Stimulated activated CD8-positive, alpha-beta memory T cell treated with anti-CD3 and anti-CD28 coated beads, Interleukin-12 subunit alpha, Interleukin-12 subunit beta, amount 100 ng/mL, for 24 hours (primary cell): ENCODE measurements at regions not wholly inside any gene's neighbourhood (a gene's known extent, or its start where the extent isn't known, plus 50 kb on each side); places are given as distances from the start of the nearest gene placed in this dataset.

ENCODE experiments used
- DNase-seq: peaks from one replicate; pipeline ENCODE4 v3.0.0-alpha.2; 2020; ENCODE audit errors: extremely low read depth

DNA sequence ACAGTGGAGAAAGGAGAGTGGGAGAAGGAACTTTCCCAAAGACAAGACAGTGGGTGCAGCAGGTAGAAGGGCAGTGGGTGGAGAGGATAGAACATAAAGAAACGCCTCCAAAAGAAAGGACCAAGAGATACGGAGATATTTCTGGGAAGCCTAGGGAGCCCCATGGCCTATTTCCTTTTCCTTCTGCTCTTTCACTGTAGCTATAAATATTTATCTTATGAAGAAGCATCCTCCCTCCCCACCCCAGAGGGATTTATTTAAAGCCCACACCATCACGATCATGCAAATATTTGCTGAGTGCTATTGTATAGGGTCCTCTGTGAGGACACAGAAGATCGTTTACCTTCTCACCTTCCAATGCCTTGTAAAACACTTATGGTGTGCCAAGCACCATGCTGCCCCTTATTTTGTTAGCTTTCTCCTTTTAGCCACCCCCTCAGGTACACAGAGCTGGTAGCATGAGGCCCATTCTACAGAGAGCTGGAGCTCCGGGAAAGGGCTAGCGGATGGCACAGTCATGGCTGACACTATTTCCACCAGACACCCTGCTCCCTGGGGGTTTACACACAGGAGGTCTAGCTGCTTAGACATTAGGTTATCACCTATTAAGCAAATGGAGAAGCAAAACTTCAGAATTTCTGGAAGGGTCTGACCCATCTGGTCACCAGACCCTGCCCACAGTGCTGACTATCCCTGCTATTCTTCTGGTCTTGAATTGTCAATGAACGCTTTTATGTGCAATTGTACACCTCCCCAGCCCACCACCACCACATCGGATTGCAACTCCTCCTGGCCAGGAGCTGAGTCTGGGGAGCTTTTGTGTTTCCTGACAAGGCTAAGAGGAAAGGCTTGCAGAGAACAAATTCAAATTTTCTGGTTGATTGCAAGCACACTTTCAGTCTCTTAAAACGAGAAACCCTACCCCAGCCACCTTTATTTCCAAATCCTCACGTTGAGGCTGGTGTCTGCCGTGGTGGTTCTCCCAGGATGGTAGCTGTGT is 91.8 kb upstream of the KLF7 start:
- no peak for DNase-seq

DNA sequence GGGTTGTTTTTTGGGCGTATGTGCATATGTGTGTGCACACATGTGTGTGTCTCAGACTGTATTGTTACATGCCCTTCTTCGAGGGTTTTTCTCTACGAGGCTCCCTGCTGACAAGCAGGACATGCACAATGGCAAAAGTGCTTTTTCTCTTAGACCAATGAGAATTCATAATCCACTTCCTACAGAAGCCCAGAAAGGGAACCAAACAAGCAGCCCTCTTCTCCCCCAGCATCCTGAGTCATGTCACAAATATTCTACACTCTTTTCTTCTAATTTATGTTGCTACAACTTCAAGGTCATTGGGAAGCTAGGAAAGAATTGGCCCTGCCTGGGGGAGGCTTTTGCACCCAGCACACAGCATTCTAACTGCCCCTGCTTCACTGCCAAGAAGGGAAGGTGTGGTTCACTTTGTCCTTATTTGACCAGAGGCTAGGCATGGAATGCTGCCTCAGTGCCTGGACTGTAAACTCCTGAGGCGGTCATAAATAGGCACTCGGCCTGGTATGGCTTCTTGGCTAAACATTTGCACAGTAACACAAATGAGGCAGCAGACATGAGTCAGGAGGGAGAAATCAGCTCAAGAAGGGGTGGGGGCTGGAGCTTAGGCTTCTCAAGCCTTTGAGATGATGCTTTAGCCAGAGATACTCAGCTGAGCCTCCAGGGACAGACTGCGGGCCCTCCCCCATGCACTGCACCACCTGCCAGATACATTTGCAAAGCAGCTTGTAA is 92.7 kb upstream of the KLF7 start:
- no peak for DNase-seq

DNA sequence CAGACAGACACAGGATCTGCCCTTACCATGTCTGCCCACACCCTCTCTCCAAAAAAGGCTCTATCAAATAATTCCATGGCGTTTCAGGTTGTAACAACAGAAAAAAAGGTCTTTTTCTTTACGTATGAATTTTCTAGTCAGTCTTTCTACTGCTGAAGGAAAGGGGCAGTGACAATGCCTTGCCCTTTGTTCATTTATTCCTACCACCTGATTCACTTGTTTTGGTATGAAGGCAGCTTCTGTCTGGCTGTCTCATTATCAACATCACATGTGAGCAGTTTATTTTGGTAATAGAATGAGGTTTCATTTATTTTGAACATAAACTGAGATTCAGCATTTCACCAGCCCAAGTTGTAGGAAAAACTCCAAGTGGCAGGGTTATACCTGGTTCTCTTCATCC is 94.3 kb upstream of the KLF7 start:
- DNase-seq, result no peak

DNA sequence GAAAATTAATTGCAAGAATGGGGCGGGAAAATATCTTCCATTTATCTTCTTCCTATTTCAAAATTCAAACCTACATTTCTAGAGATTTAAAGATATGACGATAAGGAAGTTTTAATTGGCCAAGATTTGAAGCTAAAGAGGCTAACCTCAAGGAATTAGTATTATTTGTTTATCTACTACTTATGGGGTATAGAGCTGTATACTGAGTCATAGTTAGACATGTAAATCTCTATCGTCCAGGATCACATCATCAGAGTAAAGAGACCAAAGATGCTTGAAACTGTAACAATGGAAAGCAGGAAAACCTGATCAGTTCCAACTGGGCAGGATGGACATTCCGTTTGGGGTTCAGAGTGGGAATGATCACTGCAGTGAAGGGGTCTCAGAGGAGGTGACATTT is 95.2 kb upstream of the KLF7 start:
- DNase-seq, result no peak

DNA sequence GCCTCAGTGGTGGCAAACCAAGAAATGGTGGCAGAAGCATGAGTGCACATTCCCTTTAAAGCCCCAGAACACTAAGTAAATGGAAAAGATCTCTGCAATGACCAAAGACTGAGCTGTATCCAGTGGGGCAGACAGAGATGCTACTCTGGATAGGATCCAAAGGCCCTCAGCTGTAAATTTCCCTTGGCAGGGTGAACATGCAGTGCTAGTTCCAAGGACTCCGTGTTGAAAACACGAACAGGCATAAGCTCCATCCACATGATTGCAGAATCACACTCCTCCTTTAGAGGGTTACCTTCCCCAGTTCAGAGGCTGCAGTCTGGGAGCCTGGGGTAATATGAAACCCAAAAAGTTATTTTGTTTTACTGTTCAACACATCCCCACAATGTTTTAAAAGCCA is 98.6 kb upstream of the KLF7 start:
- no peak for DNase-seq

DNA sequence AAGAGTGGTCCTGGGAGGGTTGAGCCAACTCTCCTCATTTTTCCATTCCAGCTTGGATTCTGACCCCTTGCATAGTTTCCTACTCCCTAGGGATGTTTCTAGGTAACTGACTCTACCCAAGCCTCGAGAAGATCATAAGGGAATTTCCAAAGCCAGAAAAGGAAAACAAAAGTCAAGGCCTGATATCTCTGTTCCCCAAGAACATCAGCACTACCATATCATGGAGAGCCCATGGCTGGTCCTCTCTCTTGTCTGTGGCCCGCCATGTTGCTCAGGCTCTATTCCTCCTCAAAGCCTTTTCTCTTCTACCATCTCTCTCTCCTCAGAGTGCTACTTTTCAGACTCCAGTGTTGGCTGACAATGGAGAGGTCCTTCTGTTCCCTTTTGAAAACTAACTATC is 99.6 kb upstream of the KLF7 start:
- no peak for DNase-seq

DNA sequence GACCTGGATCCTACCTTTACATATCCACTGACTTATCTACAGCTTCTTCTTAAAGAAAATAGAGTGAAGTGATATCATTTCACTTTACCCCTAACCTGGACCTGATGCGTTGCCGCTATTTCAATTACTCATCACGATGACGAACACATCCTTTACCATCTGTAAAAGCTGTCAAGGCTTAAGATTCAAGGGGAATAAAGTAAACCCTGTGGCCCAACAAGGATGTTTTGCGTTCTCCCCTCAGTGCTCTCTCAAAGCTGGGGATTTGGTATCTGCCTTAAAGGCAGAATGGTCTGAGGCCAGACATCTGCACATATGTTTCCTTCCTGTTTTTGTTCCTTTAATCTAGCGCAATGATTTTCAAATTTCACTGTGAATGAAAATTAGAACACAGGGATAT is 100.1 kb upstream of the KLF7 start:
- no peak for DNase-seq

DNA sequence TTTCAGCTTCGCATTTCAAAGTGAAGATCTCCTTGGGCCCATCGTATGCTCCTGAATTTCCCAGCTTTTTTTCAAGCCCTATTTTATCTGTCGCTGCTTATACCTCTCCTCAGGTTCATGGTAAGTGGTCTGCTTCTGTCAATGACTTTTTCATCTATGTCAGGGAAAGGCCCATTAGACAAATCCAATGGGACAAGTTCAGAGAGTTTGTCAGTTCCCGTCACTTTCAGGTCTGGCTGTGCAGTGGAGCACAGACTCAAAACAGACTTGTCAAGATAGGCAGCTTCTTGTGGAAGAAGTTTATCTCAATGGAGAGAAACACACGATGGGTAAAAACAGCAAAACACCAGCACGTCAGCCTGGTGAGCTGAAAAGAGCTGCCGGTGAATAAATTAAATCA is 100.9 kb upstream of the KLF7 start:
- DNase-seq, result no peak

DNA sequence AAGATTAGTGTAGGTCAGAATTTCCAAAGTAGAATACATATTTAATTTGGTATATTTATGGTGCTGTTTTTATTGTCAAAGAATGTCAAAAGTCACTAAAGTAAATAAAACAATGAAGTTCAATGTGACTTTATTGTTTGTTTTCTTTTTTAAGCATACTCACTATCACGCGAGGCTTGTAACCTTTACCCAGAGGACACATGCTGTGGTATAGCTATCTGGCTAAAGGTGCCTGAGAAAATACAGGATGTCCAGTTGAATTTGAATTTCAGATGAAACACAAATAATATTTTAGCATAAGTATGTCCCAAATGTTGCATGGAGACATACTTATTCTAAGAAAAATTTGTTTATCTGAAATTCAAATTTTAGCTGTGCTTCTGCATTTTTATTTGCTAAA is 103.3 kb upstream of the KLF7 start:
- DNase-seq, result no peak

DNA sequence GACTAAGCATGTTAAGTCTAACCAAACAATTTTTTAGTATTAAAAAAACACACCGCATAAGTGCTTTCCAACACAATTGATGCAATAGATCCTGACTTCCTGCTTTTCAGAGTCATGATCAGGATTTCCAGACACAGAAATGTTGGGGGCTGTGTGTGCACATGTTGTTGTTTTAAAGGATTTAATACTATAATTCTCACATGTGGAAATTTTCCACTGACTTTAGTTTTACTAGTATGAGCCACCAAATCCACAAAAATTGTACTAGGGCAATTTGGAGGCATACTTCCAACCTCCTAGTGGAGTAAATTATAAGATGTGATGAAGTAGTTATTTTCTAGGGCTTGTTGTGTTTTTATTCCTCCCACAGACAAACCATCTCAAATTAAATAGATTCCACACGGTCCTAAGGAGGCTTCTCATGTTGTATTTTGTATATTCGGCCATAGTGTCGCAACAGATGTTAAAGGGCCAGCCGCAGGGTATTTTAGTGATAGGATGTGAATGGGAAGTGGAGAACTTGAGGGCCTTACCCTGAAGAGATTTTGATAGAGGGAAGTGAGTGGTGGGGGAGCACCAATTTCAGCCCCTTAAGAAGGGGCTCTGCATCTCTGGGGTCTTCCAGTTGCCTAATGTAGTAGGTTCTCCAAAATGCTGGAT is 108.9 kb upstream of the KLF7 start:
- DNase-seq, result no peak

DNA sequence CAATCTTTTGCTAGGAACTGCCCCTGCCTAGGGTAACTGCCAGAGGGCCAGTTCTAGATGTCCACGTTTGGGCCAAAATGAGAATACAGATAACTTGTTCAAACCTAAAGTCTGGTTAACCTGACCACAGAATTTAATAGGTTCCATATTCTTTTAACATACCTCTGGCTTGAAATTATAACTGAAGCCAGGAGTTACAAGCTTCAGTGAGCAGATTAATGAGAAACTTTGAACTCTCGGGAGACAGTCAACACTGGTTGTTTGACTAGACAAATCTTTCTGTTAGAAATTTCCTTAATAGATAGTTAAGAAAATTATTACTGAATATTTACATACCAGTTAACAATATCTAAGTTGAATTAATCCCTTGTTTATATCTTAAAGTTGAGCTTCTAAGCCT is 110.0 kb upstream of the KLF7 start:
- no peak for DNase-seq

DNA sequence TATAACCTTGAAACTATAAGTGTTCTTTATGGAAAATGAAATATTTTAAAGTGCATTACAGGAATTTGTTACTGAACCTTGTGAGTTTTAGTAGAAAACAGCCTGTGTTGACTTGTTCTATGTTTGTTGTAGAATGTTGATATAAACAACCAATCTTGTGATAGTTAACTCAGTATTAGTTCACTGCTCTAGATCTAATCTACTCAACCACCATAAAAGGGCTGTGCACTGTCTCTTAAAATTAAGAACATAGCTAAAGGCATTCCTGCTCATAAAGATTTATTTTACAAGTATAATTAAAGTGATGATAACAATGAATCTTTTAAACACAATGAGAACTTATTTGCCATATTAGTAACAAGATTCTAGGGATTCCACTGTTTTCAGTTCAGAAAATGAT is 110.5 kb upstream of the KLF7 start:
- no peak for DNase-seq

DNA sequence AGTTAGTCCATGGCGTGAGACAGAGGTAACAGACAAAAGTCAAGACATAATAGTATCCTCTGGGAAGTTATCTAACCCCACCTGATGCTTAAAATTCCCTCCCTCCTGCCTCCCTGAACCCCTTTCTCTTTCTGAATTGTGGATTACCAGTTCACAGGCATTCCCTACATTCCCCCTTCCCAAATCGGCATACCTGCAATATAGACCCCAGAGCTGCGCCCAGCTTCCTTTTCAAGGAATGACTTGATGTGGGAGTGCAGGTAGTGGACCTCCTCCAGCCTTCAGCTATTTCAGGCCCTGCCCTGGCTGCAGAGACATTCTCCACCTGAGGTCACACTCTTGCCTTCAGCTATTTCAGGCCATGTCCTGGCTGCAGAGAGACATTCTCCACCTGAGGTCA is 111.1 kb upstream of the KLF7 start:
- no peak for DNase-seq

DNA sequence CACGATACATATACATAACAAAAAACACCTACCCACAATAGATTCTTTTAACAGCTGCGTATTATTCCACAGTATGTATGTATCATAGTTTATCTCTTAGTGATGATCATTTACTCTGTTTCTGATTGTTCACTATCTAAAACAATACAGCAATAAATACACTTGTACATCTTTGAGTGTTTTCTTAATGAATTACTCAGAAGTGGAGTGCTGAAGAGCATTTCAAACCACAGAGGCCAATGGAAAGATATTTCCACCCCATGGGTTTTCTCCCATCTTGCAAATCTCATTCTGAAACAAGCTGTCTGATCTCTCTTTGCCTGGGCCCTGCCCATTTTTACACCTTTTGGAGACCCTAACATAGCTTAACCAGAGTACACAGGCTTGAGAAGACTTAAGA is 113.8 kb upstream of the KLF7 start:
- DNase-seq, result no peak

DNA sequence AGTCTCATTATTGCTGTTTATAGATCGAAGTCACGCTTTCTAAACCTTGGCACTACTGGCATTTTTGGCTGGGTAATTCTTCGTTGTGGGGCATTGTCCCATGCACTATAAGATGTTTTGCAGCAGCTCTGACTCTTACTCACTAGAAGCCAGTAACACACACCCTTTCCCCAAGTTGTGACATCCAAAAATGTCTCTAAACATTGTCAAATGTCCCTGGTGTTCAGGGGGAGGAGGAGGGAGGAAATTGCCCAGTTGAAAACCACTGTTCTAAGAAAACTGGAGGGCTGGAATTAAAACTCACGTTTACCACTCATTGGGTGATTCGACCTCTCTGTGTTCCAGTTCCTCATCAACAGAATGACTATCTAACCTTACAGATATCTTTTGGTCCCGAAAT is 115.7 kb upstream of the KLF7 start:
- DNase-seq, result no peak

DNA sequence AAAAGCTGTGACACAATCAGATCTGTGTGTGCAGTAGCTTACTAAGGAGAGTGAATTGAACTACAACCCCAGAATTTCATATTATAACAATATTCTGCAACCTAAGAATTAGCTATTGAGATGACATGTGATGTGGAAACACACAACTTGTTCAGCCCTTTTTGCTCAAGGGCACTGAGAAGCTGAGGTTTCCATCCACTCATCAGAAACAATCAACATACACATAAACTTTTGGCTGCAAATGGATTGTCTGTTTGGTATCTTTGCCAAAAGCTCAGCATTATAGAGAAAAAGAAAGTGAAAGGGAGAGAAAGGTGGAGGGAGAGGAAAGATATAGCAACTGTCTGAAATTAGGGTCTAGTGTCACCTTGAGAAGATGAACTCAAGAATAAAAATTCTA is 117.2 kb upstream of the KLF7 start:
- DNase-seq, result no peak

DNA sequence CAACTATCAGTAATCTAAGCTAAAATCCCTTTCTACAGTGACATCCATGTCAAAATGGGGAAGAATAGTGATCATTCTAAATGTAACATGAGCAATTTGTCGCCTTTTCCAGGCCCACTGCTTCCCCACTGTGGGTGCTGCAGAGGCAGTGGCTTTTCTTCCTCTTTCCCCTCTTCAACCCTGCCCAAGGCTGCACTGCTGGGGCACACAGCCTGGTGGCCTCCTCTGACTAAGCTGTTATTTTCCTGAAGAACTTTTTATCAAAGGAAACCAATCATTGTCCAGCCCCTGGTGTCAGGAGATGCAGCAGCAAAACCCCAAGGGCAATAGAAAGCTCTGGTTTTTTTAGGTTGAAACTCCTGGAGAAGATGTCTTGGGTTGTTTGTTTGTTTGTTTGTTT is 117.6 kb upstream of the KLF7 start:
- DNase-seq, result no peak

DNA sequence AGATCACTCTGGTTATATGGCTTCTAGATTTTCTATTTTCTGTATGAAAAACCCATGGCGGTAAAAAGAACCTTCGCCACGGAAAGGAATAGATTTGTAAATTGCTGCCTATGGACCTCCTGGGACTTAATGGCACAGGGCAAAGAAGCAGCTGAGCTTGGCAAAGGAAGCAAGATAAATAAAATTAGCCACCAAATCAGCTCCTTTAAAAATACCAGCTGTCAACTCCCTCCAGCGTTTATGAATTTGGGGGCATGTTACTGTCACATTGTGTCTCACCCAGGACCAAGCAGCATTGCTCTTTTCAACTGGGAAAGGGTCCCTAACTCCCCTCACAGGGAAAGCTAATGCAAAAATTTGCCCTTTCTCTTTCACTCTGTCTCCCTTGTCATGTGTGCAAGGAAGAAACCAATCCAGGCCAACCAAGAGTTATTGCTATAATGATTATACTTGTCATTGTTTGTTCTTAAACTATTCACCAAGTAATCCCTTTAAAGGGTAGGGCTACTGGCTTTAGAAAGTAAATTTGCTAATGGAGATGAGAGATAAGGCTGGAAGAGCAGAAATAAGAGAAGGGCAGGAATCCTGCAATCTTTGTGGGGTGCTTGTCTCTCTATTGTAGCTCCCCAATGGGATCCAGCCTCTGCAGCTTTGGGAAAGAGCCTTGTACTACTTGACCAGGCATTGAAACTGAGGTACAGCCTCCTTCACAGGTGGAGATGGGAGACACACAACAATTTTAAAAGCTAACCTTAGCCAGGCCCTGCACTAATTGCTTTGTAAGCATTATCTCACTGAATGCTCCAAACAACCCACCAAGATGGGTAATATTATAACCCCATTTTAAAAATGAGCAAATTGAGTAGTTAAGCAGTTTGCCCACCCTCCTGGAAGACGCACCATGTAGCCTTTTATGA is 119.1 kb upstream of the KLF7 start:
- DNase-seq, result no peak

DNA sequence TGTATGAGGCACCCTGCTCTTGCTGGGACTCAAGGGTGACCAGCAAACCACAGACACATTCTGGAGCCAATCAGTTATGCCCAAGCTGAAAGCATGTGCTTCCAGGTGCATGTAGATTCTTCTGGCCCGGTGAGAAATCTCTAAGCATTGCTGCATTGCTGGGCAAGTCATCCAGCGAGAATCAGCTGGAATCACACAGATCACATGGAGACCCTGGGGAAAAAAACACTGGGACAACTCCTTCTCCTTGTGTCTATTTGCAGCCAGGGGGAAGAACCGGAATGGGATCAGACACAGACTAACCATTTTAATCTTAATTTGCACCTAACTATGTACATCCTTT is 119.7 kb upstream of the KLF7 start:
- DNase-seq, result no peak

DNA sequence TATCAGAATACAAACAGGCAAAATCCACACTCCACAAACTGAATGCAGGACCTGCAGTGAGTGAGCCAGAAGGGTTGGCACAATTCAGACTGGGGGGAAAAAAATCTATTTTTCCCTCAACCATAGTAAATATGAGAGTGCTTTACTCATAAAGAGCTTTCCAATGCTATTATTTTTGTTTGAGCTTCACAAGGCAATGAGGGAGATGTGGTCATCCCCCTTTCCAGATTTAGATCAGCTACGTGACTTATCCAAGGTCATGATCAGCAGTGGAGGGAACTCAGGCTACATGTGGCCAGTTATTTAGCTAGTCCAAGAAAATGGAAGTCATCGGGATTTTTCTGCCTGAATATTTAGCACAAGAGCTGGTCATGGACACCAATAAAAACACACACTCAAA is 120.4 kb upstream of the KLF7 start:
- DNase-seq, result no peak

DNA sequence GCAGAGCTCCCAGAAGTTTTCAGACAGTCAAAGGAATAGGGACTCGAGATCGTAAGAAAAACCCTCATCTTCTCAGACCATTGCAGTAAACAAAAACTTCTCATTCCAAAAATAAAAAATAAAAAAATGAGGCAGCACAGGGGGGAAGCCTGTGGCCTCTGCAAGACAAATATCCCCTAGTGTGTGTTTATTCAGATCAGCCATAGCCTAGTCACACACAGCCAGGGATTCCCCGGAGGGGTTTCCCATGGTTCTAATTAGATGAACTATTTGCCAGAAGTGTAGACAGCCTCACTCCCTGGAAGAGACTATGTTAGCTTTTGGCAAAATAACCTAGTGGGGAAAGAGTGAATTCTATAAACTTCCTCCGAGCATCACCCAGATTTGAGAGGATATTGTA is 122.9 kb upstream of the KLF7 start:
- DNase-seq, result no peak
